CD14-positive monocyte (primary cell): ENCODE measurements at regions not wholly inside any gene's neighbourhood (a gene's known extent, or its start where the extent isn't known, plus 50 kb on each side); places are given as distances from the start of the nearest gene placed in this dataset.

Experiments
- DNase-seq, 3 donors: peaks; one replicate each; pipeline ENCODE4 v3.0.0-alpha.2; 2011 to 2022
- H2AFZ ChIP-seq: 2 replicates; pipeline ENCODE4 v1.6.0; 2012; ENCODE audit warnings: mild to moderate bottlenecking, low read depth, low read length, inconsistent platforms; ENCODE audit not compliant: insufficient read depth, poor library complexity, severe bottlenecking
- H3K27ac ChIP-seq, 2 donors: 1 replicate in 1 of 2; 2 replicates in 1 of 2; pipeline ENCODE4 v1.5.1; 2012 to 2013; ENCODE audit warnings: low read length in 2 of 2, control low read depth in 1 of 2, inconsistent platforms in 1 of 2, low read depth in 1 of 2, mild to moderate bottlenecking in 1 of 2
- H3K27me3 ChIP-seq, 2 donors: one replicate each; pipeline versions ENCODE4 v1.6.0 to v1.6.1; 2011 to 2013; ENCODE audit warnings: low read length in 2 of 2; ENCODE audit not compliant: control insufficient read depth in 2 of 2, insufficient read depth in 2 of 2
- H3K36me3 ChIP-seq, 2 donors: replicated peaks in 1 of 2; 1 replicate in 1 of 2; 2 replicates in 1 of 2; pipeline versions ENCODE4 v1.5.1 to v1.6.1; 2012 to 2013; ENCODE audit warnings: low read length in 2 of 2, control low read depth in 1 of 2, inconsistent platforms in 1 of 2, mild to moderate bottlenecking in 1 of 2; ENCODE audit not compliant: insufficient read depth in 2 of 2, control insufficient read depth in 1 of 2
- H3K4me1 ChIP-seq, 2 donors: 1 replicate in 1 of 2; 2 replicates in 1 of 2; pipeline versions ENCODE4 v1.5.1 to v1.6.1; 2012 to 2013; ENCODE audit warnings: low read length in 2 of 2, control low read depth in 1 of 2, inconsistent platforms in 1 of 2, mild to moderate bottlenecking in 1 of 2, moderate library complexity in 1 of 2; ENCODE audit not compliant: insufficient read depth in 2 of 2, control insufficient read depth in 1 of 2
- H3K4me2 ChIP-seq: replicated peaks from 2 replicates; pipeline ENCODE3; 2012; ENCODE audit warnings: low read length, moderate library complexity, mild to moderate bottlenecking; ENCODE audit not compliant: poor library complexity, severe bottlenecking; ENCODE audit errors: extremely low read depth
- H3K4me3 ChIP-seq, 3 experiments: fragments of 200-600 bp in 1 of 3; sonication (generic) in 1 of 3; replicated peaks in 1 of 3; 1 replicate in 2 of 3; 2 replicates in 1 of 3; pipeline ENCODE4 v1.5.1; 2011 to 2013; ENCODE audit warnings: low read length in 3 of 3, mild to moderate bottlenecking in 3 of 3, control low read depth in 2 of 3, low read depth in 2 of 3, inconsistent platforms in 1 of 3, moderate library complexity in 1 of 3
- H3K79me2 ChIP-seq: 2 replicates; pipeline ENCODE4 v1.6.0; 2012; ENCODE audit warnings: mild to moderate bottlenecking, control low read depth, inconsistent platforms, low read length, moderate library complexity; ENCODE audit not compliant: insufficient read depth
- H3K9ac ChIP-seq: 2 replicates; pipeline ENCODE4 v1.6.0; 2017; ENCODE audit warnings: low read length, mild to moderate bottlenecking; ENCODE audit not compliant: insufficient read depth, poor library complexity, severe bottlenecking
- H3K9me3 ChIP-seq, 2 donors: replicated peaks in 1 of 2; 1 replicate in 1 of 2; 2 replicates in 1 of 2; pipeline versions ENCODE4 v1.5.1 to v1.6.1; 2012 to 2013; ENCODE audit warnings: low read length in 2 of 2, control low read depth in 1 of 2; ENCODE audit not compliant: control insufficient read depth in 1 of 2, insufficient read depth in 1 of 2
- H4K20me1 ChIP-seq: 2 replicates; pipeline ENCODE4 v1.6.0; 2012; ENCODE audit warnings: mild to moderate bottlenecking, low read length, control low read depth, moderate library complexity; ENCODE audit not compliant: insufficient read depth
- H3K27ac Mint-ChIP-seq, 7 donors: one replicate each; pipeline ENCODE4 v1.8.0; 2020; ENCODE audit warnings: mild to moderate bottlenecking in 7 of 7, mixed read lengths in 7 of 7, moderate library complexity in 6 of 7, inconsistent platforms in 2 of 7
- H3K27me3 Mint-ChIP-seq, 3 donors: one replicate each; pipeline ENCODE4 v1.8.0; 2021 to 2022; ENCODE audit warnings: low read depth in 3 of 3, mild to moderate bottlenecking in 3 of 3, mixed read lengths in 3 of 3, moderate library complexity in 3 of 3, inconsistent platforms in 1 of 3
- H3K36me3 Mint-ChIP-seq, 2 donors: one replicate each; pipeline ENCODE4 v1.8.0; 2020; ENCODE audit warnings: mixed read lengths in 2 of 2, inconsistent platforms in 1 of 2, mild to moderate bottlenecking in 1 of 2
- H3K4me1 Mint-ChIP-seq: one replicate; pipeline ENCODE4 v1.8.0; 2020; ENCODE audit warnings: mild to moderate bottlenecking, mixed read lengths
- H3K4me3 Mint-ChIP-seq, 2 donors: one replicate each; pipeline ENCODE4 v1.8.0; 2020; ENCODE audit warnings: mild to moderate bottlenecking in 2 of 2, mixed read lengths in 2 of 2, moderate library complexity in 1 of 2
- H3K9me3 Mint-ChIP-seq, 7 donors: one replicate each; pipeline ENCODE4 v1.8.0; 2020 to 2022; ENCODE audit warnings: mixed read lengths in 7 of 7, mild to moderate bottlenecking in 6 of 7, moderate library complexity in 6 of 7, inconsistent platforms in 2 of 7
- WGBS: methylation state at CpG from one replicate; pipeline ENCODE4 v1.1.5; 2013; ENCODE audit warnings: missing lambda C conversion rate; ENCODE audit not compliant: insufficient coverage; 5-methylcytosine and 5-hydroxymethylcytosine counted together
- intact Hi-C, 2 donors: fragments of 100-400 bp; cut with micrococcal nuclease; formaldehyde crosslinking; loops; one replicate each; pipeline versions ENCODE4 v1.15.0 to v1.15.1; 2023
- TF ChIP-seq, protein P1 (sequence below): fragments of 200-600 bp; IDR thresholded peaks from one replicate; pipeline ENCODE4 v1.8.0; 2022; ENCODE audit warnings: antibody characterized with exemption, mild to moderate bottlenecking

DNA sequence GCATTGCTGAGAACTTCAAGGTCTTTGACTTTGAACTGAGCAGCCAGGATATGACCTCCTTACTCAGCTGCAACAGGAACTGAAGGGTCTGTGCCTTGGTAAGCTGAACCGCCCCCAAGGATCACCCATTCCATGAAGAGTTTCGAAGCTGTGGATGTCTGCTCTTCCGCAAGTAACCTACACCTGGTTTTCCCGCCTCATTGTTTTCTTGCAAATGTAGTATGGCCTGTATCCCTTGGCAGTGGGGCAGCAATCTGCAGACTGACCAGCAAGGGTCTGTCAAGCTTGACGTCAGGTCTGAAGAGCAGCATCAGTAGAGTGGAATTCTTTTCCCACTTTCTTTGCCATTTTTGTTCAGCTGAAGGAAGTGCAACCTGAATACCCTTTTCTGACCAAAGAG lies 62.6 kb upstream of the RAB12 start:
- no peaks in the 10 kb centered on the region for H3K36me3 ChIP-seq
- intact Hi-C loops: no loop called here
- H2AFZ ChIP-seq: no peak overlapping the region
- peaks cover 0 to 6% (median 0%) of the 10 kb centered on the region in 7 donors for H3K9me3 Mint-ChIP-seq
- H3K27me3 Mint-ChIP-seq: peaks cover 0 to 6% (median 5%) of the 10 kb centered on the region in 3 donors
- no peaks in the 10 kb centered on the region for H3K36me3 Mint-ChIP-seq
- no peaks in the 10 kb centered on the region for H3K27me3 ChIP-seq
- H3K9me3 ChIP-seq: no peaks in the 10 kb centered on the region
- no peaks in the 10 kb centered on the region for H3K4me1 ChIP-seq
- no peak overlapping the region for H3K9ac ChIP-seq
- no peaks in the 10 kb centered on the region for H4K20me1 ChIP-seq
- H3K4me3 Mint-ChIP-seq: no peak overlapping the region
- H3K27ac ChIP-seq: no peak overlapping the region
- 97% methylated on average over 5 of the region's 5 CpGs for WGBS
- TF ChIP-seq, protein P1, sequence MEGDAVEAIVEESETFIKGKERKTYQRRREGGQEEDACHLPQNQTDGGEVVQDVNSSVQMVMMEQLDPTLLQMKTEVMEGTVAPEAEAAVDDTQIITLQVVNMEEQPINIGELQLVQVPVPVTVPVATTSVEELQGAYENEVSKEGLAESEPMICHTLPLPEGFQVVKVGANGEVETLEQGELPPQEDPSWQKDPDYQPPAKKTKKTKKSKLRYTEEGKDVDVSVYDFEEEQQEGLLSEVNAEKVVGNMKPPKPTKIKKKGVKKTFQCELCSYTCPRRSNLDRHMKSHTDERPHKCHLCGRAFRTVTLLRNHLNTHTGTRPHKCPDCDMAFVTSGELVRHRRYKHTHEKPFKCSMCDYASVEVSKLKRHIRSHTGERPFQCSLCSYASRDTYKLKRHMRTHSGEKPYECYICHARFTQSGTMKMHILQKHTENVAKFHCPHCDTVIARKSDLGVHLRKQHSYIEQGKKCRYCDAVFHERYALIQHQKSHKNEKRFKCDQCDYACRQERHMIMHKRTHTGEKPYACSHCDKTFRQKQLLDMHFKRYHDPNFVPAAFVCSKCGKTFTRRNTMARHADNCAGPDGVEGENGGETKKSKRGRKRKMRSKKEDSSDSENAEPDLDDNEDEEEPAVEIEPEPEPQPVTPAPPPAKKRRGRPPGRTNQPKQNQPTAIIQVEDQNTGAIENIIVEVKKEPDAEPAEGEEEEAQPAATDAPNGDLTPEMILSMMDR: no peak
- H3K4me2 ChIP-seq: no peak overlapping the region
- H3K79me2 ChIP-seq: no peaks in the 10 kb centered on the region
- no peak for DNase-seq
- H3K4me1 Mint-ChIP-seq: no peaks in the 10 kb centered on the region
- H3K27ac Mint-ChIP-seq: no peak overlapping the region
- no peak overlapping the region for H3K4me3 ChIP-seq

DNA sequence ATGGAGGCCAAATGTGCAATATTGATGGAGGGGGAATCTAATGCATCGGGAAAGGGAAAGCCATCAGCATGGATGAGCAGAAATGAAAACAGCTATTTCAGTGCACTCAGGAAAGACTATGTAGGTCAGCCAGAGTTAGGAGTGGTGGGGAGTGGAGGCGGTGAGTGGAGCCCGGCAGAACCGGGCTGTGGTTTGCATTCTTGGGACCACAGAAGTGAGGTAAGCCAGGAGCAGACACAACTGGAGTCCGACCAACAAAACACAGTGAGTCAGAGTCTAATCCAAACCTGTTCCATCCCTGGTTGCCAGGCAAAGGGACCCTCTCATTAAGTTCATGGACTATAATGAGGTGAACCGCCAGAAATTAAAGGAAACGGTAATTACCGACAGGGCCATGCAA lies 61.1 kb upstream of the RAB12 start:
- TF ChIP-seq, protein P1: no peak
- no peaks in the 10 kb centered on the region for H3K36me3 ChIP-seq
- H3K9me3 Mint-ChIP-seq: peaks cover 0 to 5% (median 0%) of the 10 kb centered on the region in 7 donors
- no peak overlapping the region for H3K9ac ChIP-seq
- H3K36me3 Mint-ChIP-seq: no peaks in the 10 kb centered on the region
- WGBS: 98% methylated on average over 4 of the region's 8 CpGs
- no peak overlapping the region for H3K27ac ChIP-seq
- H4K20me1 ChIP-seq: no peaks in the 10 kb centered on the region
- H3K27me3 ChIP-seq: no peaks in the 10 kb centered on the region
- H3K9me3 ChIP-seq: no peaks in the 10 kb centered on the region
- H3K4me3 ChIP-seq: no peak overlapping the region
- no peak overlapping the region for H3K27ac Mint-ChIP-seq
- no peaks in the 10 kb centered on the region for H3K79me2 ChIP-seq
- H3K4me1 ChIP-seq: no peaks in the 10 kb centered on the region
- no peak overlapping the region for H2AFZ ChIP-seq
- H3K27me3 Mint-ChIP-seq: peaks cover 0 to 5% (median 4%) of the 10 kb centered on the region in 3 donors
- no peak for DNase-seq
- no peaks in the 10 kb centered on the region for H3K4me1 Mint-ChIP-seq
- intact Hi-C loops: no loop called here
- H3K4me3 Mint-ChIP-seq: no peak overlapping the region
- H3K4me2 ChIP-seq: no peak overlapping the region
